Uterus (tissue), 3 donors: ENCODE measurements at regions not wholly inside any gene's neighbourhood (a gene's known extent, or its start where the extent isn't known, plus 50 kb on each side); places are given as distances from the start of the nearest gene placed in this dataset.
"Not testable (repeated sequence)": the region's sequence is repeated elsewhere in the genome, so short reads cannot be mapped to it uniquely, and the experiment has no call there.

Experiments
- DNase-seq, 2 donors: peaks; one replicate each; pipeline ENCODE4 v3.0.0-alpha.2; 2019 to 2020
- H3K27ac ChIP-seq, 2 donors: fragments of 200-600 bp; sonication (generic); 1 replicate in 1 of 2; 2 replicates in 1 of 2; pipeline ENCODE4 v1.5.1; 2016 to 2018
- H3K27me3 ChIP-seq, 2 donors: fragments of 200-600 bp; sonication (generic); one replicate each; pipeline ENCODE4 v1.5.1; 2018 to 2019; ENCODE audit warnings: control low read depth in 1 of 2
- H3K36me3 ChIP-seq, 2 donors: fragments of 200-600 bp; sonication (generic); one replicate each; pipeline ENCODE4 v1.5.1; 2019; ENCODE audit warnings: control low read depth in 1 of 2
- H3K4me1 ChIP-seq, 2 donors: fragments of 200-600 bp; sonication (generic); one replicate each; pipeline ENCODE4 v1.5.1; 2018 to 2019; ENCODE audit warnings: control low read depth in 1 of 2
- H3K4me3 ChIP-seq, 2 donors: fragments of 200-600 bp; sonication (generic); 1 replicate in 1 of 2; 2 replicates in 1 of 2; pipeline ENCODE4 v1.5.1; 2018 to 2019; ENCODE audit warnings: mild to moderate bottlenecking in 1 of 2
- H3K9me3 ChIP-seq, 2 donors: fragments of 200-600 bp; sonication (generic); one replicate each; pipeline ENCODE4 v1.5.1; 2019; ENCODE audit warnings: control low read depth in 1 of 2
- CTCF ChIP-seq, 4 experiments: fragments of 200-600 bp in 2 of 4; fragments of 450-650 bp in 2 of 4; sonication (generic) in 2 of 4; IDR thresholded peaks; one replicate each; pipeline ENCODE4 v1.5.1; 2016 to 2019; ENCODE audit warnings: antibody characterized with exemption in 4 of 4, mild to moderate bottlenecking in 2 of 4, moderate library complexity in 1 of 4
- POLR2A ChIP-seq, 2 donors: fragments of 450-650 bp; IDR thresholded peaks; one replicate each; pipeline ENCODE4 v1.6.1; 2016; ENCODE audit warnings: antibody characterized with exemption in 2 of 2, mild to moderate bottlenecking in 1 of 2, moderate library complexity in 1 of 2
- intact Hi-C: fragments of 100-400 bp; cut with DNase I; formaldehyde crosslinking; loops from one replicate; pipeline ENCODE4 v1.15.1; 2023; ENCODE audit warnings: low total_unique reads
- donor health status: DM: yes; HTN: yes; CAD: no.

DNA sequence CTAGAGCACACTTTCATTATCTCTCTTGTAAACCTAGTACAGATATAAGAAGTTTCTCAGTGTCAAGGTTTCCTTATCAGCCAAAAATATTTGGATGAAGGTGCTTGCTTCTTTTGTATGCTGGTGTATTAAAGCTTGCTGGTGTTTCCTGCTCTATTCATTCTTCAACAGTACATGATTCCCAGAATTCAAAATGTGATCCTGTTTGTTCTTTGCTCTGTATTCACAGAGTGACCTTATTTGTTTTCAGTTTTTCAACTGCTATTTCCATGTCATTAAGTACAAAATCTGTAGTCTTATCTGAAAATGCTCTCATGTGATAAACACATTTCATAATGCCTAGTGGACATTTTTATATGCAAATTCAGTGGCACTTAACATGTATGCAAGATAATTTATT lies 1185.8 kb downstream of the SUCLG1 start:
- Histone ChIP-seq H3K4me3 (no peak overlapping the region), H3K9me3 (no peaks in the 10 kb centered on the region), H3K27me3 (no peaks in the 10 kb centered on the region), H3K36me3 (no peaks in the 10 kb centered on the region), H3K27ac (no peak overlapping the region), H3K4me1 (no peaks in the 10 kb centered on the region)
- no peak for TF ChIP-seq CTCF (IDR thresholded peaks at IDR 0.05)
- TF ChIP-seq POLR2A (IDR thresholded peaks at IDR 0.05), result no peak
- intact Hi-C loops, result no loop called here
- DNase-seq, result no peak

DNA sequence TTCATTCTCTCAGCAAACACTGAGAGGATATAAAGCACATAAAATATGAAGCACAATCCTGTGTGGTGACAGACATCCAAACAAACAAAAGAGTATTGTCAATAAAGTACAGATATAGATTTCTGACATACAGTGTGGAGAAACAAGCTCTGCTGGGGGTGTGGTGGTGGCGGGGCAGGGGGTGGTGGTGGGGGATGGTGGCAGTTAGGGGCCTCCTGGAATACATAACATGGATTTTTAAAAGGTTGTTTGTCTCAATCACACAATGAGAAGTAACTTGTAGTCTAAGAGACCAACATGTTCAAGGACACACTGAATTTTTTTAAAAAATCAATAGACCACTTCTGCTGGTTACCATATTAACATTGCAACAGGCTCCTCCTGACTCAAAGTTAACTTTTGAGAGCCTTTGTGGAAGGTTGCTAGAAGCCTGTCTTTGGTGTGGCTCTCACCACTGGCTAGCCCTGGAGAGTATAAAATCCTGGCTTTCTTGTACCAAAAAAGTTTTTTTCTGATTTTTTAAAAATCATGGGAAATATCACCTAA lies 1197.4 kb downstream of the SUCLG1 start:
- no peaks in the 10 kb centered on the region for H3K9me3 ChIP-seq
- intact Hi-C loops, result no loop called here
- H3K27me3 ChIP-seq, result no peaks in the 10 kb centered on the region
- no peaks in the 10 kb centered on the region for H3K4me1 ChIP-seq
- no peak overlapping the region for H3K27ac ChIP-seq
- H3K36me3 ChIP-seq, result no peaks in the 10 kb centered on the region
- no peak for TF ChIP-seq POLR2A (IDR thresholded peaks at IDR 0.05)
- no peak for TF ChIP-seq CTCF (IDR thresholded peaks at IDR 0.05)
- H3K4me3 ChIP-seq, result no peak overlapping the region
- DNase-seq, result no peak

DNA sequence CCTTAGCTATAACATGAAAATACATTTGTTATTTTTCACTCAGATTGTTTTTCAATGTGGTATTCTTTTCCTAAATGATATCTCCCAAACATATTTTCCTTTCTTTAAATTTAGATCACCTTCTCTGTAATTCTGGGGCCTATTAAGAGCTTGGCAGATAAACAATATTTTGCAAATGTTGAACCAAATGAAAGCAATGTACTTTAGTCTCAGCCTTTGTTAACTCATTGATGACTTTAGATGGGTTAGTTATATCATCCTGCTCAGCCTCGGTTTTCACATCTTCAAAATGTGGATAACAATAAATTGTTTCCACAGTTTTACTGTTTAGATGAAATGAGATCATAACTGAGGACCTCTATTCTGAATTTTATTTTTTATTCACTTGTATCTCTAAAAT lies 1205.2 kb downstream of the SUCLG1 start:
- TF ChIP-seq CTCF (IDR thresholded peaks at IDR 0.05) (no peak), POLR2A (IDR thresholded peaks at IDR 0.05) (no peak)
- Histone ChIP-seq H3K36me3 (no peaks in the 10 kb centered on the region), H3K27ac (no peak overlapping the region), H3K4me3 (no peak overlapping the region), H3K27me3 (no peaks in the 10 kb centered on the region), H3K9me3 (no peaks in the 10 kb centered on the region), H3K4me1 (no peaks in the 10 kb centered on the region)
- intact Hi-C loops, result no loop called here
- no peak for DNase-seq

DNA sequence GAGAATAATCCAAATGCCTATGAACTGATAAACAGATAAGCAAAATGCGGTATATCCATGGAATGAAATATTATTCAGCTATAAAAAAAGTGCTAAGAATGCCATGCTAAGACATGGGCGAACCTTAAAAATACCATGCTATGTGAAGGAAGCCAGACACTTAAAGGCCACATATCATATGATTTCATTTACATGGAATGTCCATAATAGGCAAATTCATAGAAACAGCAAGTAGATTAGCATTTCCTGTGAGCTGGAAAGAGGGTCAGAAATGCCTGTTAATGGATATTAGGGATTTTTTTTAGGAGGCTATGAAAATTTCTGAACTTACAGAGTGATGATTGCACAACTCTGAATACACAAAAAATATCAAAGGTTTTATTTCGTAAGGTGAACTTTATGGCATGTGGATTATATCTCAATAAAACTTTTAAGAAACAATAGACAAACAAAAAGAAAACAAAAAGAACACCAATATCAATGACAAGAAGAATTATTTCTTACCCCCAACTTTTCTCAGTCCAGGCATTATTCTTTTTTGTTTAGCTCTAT lies 1207.7 kb downstream of the SUCLG1 start:
- TF ChIP-seq POLR2A (IDR thresholded peaks at IDR 0.05) (no peak), CTCF (IDR thresholded peaks at IDR 0.05) (no peak)
- no peak overlapping the region for H3K4me3 ChIP-seq
- no peaks in the 10 kb centered on the region for H3K9me3 ChIP-seq
- intact Hi-C loops, result no loop called here
- no peaks in the 10 kb centered on the region for H3K36me3 ChIP-seq
- DNase-seq, result no peak
- no peaks in the 10 kb centered on the region for H3K27me3 ChIP-seq
- no peak overlapping the region for H3K27ac ChIP-seq
- H3K4me1 ChIP-seq, result no peaks in the 10 kb centered on the region

- H3K4me3 ChIP-seq, H3K4me1 ChIP-seq, DNase-seq, H3K27me3 ChIP-seq, H3K9me3 ChIP-seq, H3K27ac ChIP-seq, H3K36me3 ChIP-seq, intact Hi-C loops: not testable (repeated sequence)
Observed at GRCh38 chr2:83245806-83246537, 1213.1 kb downstream of the SUCLG1 start.
